ENCODE measurements at regions not wholly inside any gene's neighbourhood (a gene's known extent, or its start where the extent isn't known, plus 50 kb on each side); places are given as distances from the start of the nearest gene placed in this dataset.

DNA sequence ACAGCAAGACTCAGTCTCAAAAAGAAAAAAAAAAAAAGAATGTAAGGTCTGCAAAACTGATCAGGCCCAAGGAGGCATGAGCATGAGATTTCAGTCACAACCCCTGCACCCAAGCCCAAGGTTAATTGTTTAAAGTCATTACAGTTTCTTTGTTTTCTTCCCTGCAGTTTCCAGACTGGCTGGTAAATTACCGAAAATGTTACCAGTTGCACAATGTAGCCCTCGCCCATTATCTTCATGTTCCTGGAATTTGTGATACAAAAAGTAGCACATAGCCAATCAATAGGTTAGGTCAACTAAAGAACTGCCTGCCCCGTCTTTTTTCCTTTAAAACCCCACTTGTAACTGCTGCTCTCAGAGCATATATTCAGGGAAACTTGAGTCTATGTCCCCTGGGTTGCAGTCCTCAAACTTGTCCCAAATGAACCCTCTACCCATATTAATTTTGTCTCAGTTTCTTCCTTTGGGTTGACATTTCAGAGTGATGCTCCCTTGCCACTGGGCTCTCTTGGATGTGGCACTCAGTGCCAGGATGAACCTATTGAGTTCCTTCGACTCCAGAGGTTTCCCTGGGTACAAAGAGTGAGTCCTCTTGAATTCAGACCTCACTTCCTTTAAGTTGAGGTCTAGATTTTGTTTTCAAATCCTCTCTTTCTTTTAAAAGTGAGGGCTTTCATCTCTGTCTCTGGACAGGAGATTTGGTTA lies 216.2 kb upstream of the HS6ST1 start:
- no peak for DNase-seq (ENCODE audit: low spot score)

DNA sequence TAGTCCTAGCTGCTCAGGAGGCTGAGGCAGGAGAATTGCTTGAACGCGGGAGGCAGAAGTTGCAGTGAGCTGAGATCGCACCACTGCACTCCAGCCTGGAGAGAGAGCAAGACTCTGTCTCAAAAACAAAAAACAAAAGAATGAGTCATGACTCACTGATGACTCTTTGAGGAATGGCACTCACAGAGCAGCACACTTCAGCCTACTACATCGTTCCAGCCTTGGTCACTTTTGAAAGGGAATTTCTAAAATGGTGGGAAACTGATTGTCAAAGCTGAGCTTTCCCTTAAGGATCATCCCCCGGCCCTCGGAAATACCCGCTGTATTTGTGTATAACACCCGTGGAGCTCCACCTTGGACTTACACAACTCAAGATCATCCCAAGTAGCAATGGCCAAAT lies 217.3 kb upstream of the HS6ST1 start:
- DNase-seq (ENCODE audit: low spot score), result peak; percentile 71

DNA sequence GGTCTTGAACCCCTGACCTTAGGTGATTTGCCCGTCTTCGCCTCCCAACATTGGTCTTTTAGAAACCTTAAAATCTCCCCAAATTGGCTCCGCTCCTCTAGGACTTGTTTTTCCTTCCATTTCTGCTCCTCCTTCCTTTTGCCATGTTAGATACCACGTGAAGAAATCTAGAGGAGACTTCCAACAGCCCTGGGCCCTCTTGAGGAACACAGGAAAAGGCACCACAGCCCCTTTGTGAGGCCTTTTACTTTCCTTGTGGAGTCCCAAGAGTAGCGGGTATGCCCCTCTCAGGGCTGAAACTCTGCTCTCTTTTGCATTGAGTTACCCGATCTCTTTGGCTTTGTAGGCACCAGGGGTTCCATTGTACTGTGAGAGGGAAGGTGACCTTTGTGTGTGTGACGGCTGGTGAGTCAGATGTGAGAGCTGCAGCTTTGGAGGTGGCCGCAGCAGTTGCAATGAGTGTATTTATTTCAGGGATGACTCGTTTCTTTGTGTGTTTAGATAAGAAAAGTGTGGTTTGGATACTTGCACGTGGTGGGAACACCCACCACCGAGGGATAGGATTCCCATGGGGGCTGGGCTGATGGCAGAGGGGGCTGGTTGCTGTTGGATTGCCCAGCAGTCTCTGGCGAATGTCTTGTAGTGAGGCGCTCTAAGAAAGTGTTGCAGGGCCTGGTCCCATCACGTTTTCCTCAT lies 218.4 kb upstream of the HS6ST1 start:
- peak; percentile 75 for DNase-seq (ENCODE audit: low spot score)

DNA sequence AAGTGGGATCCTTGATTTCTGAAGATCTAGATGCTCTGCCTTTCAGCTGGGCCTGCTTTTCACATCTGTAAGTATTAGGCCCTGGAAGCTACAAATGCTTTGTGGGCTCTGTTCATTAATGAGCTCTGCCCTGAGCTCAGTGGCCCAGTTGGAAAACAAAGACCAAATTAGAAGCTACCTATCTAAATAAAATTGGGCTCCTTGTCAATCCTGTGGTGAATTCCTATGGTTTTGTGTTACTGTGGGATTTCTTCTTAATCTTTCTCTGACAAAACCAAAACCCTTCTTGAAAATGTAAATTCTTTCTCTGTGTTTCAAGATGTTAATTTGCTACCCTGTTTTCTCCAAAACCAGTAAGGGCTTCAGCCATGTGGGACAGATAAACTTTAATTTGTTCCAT lies 219.0 kb upstream of the HS6ST1 start:
- DNase-seq (ENCODE audit: low spot score), result no peak

DNA sequence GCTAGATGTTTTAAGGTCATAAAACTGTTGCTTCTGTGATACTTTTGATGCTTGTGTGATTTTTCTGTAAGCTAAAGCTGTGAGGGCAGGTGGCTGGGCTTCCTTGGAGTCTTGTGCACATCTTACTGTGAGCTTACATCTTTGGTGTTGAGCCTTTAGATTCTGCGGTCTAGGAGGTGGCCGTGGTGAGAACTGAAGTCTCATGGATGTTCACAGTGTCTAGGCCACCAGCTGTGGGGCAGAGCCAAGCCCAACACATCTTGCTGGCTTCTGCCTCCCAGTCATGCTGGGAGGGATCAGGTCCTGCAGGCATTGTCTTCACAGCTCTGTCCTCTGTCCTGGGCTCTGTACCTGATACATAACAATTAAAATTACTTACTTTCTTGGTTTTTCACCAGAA lies 219.7 kb upstream of the HS6ST1 start:
- DNase-seq (ENCODE audit: low spot score), result no peak

DNA sequence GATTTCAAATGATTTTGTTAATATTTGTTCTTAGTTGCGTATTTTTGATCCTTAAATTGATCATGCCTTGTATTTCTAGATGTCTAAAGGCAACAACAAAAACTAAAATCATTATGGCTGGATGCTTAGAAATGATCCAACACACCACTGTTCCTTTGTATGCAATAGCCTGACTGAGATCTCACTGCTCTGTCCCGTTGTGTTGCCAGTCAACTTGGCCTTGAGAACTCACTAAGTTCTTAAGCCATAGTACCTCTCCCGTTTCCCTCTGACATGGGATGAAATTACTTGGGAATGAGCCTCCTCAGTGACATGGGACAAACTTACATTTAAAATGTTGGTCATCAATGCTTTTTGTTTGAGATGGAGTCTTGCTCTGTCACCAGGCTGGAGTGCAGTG lies 222.0 kb upstream of the HS6ST1 start:
- DNase-seq (ENCODE audit: low spot score), result no peak

DNA sequence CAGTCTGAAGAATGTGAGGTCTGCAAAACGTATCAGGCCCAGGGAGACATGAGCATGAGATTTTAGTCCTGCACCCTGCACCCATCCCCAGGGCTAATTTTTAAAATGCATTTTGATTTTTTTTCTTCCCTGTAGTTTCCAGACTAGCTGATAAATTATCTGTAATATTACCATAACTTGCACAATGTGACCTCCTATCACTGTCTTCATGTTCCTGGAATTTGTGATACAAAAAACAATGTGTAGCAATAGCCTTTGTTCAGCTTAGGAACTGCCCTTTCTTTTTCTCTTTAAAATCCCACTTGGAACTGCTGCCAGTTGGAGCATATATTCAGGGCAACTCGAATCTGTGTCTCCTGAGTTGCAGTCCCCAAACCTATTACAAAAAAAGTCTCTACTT lies 222.8 kb upstream of the HS6ST1 start:
- no peak for DNase-seq (ENCODE audit: low spot score)

DNA sequence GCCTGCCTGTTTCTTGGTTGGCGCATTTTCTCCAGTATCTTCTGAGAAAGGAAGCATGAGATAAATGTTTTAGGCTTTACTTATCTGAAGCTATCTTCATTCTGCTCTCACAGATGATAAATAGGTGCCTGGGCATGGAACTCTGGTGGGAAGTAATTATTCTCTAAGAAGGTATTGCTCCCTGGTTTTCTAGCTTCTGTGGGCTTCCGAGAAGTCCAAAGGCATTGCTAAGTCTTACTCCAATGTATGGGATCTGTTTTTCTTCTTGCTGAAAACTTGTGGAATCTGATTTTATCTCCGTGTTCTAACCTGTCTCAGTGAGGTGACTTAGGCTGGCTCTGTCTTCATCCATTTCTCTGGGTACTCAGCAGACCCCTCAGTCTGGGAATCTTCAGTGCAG lies 224.4 kb upstream of the HS6ST1 start:
- no peak for DNase-seq (ENCODE audit: low spot score)

DNA sequence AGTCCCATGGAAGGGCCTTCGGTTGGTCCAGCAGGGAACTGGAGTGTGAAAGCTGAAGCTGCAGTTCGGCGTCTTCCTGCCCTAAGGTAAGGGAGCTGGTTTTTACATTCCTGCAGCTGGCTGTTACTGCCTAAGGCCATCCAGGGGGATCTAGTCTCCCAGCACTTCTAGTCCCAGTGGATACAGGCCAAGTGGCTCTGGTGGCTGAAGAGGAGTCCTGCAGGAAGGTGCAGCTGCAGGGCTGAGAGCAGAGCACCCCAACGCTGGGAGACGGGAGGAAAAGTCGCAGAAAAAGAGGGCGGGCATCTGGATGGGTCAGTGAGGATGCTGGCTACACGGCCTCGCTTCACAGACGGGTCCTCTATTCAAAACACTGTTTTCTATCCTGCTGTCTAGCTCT lies 225.0 kb upstream of the HS6ST1 start:
- no peak for DNase-seq (ENCODE audit: low spot score)

DNA sequence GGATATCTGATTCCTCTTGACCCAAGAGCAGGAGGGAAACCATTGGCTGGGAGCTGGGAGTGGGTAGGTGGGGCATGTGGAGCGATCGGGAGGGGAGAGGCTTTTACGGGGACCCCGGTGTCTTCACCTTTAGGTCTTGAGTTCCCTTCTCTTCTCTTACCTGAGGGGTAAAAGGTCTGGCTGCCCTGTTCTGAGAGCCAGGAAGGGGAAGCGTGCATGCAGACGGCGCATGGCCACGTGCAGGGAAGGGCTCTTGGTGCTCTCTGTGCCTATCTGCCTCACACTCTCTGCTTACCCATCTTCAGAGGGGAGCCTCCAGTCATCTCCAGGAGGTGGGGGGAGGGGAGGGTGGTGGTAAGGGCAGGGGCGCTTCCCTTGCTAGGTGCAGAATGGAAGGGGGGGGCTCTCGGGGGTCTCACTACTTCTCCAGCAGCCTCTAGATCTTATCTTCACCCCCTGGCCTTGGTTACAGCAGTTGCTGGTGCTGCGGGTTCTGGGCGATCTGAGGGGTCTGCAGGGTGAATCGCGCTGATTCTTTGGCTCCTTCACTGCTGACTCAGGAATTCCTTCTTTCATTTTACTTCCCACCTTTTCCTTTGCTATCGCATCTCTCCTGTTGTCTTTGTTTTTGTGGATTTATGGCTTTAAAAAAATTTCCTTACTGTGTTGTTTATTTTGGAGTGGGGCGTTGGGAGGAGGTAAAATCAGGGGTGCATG lies 225.8 kb upstream of the HS6ST1 start:
- DNase-seq (ENCODE audit: low spot score), result no peak

DNA sequence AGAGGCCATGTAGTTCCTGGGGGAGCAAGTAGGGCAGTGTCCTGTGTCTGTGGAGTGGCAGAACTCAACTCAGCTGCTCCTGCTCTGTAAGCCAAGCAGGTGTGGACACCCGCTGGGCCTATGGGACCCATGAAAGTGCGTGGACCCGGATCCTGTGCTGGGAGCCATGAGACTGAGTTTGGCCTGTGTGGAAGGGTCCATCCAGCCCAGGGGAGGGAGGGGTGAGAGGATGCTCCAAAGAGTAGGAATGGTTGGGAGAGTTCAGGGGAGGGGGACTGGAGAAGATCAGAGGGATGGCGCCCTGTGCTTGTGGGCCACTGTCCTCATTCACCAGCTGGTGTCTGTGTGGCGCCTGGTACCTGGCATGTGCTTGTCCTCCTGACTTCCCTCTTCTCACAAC lies 226.4 kb upstream of the HS6ST1 start:
- DNase-seq (ENCODE audit: low spot score), result no peak

DNA sequence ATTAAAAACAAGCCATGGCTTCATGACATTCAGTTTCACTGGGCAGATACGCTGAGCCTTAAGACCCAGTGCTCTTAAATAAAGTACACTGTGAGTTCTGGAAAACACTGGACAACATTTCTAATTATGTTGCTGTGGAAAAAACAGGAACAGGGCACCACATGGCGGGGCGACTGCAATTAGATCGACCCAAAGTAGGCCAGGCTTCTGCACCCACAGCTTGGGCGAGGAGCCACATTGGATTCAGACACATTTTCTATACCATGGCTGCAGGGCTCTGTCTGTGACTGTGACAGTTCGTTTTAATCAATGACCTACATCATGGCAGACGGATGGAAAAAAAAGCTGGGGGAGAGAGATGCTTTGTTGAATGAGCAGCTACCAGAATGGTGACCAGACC lies 227.2 kb upstream of the HS6ST1 start:
- no peak for DNase-seq (ENCODE audit: low spot score)

DNA sequence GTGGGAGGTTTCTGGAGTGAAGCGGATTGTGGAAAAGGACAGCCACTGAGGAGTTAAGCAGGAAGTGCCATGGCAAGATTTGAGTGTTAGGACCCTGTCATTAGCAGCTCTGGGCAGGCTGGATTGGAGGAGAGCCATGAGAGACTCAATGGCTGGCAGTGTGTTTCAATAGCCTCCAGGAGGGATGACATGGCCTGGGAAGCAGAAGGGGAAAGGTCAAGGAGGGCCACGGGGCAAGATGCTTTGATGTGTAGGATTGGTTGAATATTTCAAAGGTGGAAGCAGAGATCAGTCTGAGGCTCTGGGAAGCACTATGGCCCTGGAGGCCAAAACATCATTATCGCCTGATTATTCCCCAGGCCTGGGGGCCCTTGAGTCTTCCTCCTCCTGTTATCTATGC lies 229.0 kb upstream of the HS6ST1 start:
- no peak for DNase-seq (ENCODE audit: low spot score)

DNA sequence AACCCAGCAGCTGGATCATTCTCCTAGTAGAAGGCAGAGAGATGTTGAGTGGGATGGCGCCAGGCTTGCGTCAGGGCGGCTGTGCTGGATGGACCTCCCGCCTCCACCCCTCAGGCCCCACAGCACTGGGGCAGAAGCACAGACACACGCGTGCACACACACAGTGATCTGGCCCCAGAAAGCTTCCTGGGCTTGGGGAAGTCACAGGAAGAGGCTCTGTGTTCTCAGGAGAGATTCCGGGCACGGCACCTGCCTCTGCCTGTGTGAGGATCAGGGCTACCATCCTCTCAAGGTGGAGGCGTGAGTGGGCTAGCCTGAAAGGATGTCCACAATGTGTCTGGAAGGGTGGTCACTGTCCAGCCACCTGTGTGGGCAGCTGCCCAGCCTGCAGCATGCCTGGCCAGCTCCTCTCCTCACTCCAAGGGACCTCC lies 229.8 kb upstream of the HS6ST1 start:
- no peak for DNase-seq (ENCODE audit: low spot score)

DNA sequence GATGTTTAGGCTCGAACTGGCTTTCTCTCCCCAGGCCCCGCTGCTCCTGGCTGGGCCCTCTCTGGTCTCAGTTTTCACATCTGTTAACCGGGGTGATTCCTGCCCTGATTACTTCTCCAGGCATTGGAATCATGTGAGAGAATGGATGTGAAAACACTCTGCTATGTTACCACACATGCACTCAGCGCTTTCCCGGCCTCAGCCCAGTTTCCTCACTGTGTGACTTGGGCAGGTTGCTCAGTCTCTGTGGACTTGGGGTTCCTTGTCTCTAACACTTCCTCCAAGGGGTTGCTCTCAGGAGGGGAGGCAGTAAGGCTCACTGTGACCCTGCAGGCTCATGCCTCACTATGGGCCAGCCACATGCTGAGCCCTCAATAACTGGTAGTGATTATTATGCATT lies 230.4 kb upstream of the HS6ST1 start:
- DNase-seq (ENCODE audit: low spot score), result no peak

DNA sequence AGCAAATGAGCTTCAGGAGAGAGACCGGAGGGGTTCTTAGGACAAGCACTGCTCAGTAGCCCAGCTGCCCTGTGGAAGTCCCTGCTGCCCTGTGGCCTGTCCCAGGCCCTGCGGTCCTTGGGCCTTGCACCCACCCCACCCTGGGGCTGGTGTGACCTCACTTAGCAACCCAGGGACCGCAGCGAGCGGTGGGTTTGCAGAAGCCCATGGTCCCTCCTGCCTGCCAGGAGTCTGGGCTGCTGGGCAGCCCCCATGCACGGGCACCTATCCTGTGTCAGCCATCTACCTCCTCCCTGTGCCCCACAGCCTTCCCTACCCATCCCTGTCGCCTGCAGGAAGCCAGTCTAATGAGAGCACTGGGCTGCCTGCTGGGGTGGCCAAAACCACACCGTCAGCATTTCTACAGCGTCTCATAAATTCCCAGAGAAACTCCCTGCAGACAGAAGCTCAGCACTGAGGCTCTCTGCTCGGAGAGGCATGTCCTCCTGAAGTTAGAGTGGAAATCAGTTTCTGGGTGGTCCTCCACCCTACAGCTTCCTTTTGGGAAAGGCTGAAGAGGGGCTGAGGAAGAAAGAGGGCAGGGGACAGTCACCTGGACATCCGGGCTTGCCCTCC lies 231.1 kb upstream of the HS6ST1 start:
- DNase-seq (ENCODE audit: low spot score), result no peak

DNA sequence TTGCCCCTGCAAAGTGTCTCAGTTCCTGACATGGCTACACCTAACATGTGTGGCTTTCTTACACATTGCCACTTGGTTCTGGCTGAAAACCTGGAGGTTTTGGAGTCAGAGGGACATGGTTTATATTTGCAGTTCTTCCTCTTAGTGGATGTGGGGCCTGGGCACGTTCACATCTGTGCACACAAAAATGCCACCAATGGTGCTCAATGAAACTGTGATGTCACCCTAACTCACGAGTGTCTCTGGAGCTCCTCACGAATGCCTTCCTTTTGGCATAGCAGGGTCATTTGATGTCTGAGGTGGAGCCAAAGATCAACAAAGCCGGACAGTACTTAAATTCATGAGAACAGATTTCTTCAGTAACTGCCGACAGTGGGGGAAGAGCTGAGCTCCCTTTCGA lies 231.7 kb upstream of the HS6ST1 start:
- DNase-seq (ENCODE audit: low spot score), result no peak

DNA sequence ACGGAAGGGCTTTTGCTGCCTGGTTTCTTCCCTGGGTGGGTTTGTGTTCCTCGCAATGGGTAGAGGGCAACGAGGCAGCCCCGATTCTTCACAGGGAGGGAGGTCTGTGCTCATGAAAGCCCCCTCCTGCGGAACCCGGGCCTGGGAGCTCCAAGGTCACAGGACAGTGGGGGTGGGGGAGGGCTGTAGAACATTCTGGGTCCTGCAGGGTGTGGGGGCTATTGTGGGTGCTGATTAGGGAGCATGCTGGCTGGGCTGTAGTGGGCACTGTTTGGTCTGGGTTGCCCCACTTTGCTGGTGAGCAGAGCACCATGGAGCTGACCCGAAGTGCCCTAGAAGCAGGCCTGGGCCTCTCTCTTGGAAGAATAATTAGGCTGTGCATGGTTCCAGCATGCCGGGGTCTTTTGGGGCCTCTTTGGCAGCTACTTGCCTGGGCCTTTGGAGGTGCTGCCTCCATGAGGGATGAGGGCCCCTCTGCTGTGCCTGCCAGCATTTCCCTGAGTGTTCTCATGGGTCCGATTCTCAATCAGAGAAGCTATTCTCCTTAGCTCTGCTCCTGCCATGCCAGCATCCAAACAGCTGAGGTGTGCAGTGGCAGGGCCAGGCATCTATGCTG lies 232.2 kb upstream of the HS6ST1 start:
- no peak for DNase-seq (ENCODE audit: low spot score)

DNA sequence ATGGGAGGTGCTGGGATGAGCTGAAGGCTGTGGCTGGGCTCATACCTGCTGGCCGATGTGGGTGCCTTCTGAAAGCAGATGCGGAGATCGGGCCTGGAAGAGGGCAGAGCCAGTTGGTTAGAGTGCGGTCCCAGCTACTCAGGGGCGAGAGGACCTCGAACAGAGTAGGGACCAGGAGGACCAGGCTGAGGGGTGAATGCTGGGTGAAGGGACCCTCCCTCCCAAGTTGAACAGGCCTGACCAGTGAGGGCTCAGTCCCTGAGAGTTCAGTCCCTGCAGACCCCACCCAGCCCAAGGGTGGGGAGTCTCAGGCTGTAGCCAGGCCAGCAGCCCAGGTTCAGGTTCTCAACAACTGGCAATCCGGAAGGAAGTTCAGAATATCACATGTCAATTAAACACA lies 232.8 kb upstream of the HS6ST1 start:
- DNase-seq (ENCODE audit: low spot score), result no peak

DNA sequence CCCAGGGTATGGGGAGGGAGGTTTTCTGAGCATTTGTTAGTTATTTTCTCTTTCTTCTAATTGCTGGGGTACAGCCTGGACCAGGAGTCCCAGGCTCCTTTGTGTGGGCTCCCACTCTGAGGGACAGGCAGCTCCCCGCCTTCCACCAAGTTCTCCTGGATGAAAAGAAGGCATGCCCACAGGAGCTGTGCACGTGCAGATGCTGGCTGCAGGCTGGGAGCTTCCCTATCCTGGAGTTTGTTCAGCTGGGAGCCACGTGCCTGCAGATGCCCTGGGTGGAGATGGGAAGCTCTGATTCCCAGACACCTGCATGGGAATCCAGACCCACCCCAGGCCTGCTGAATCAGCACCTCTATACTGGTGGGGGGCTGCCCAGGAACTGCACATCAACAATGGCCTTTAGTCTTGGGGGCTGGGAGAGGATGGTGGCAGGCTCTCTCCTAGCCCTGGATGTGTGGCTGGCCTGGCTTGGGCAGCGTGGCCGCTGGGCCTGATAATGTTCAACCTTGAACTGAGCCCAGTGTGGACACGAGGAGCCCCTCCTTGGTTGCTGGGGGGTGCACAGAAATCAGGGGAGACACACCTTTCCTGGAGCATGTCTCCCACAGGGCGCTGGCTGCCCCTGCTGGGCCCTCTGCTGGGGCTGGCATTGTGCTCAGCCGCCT lies 233.6 kb upstream of the HS6ST1 start:
- no peak for DNase-seq (ENCODE audit: low spot score)

DNA sequence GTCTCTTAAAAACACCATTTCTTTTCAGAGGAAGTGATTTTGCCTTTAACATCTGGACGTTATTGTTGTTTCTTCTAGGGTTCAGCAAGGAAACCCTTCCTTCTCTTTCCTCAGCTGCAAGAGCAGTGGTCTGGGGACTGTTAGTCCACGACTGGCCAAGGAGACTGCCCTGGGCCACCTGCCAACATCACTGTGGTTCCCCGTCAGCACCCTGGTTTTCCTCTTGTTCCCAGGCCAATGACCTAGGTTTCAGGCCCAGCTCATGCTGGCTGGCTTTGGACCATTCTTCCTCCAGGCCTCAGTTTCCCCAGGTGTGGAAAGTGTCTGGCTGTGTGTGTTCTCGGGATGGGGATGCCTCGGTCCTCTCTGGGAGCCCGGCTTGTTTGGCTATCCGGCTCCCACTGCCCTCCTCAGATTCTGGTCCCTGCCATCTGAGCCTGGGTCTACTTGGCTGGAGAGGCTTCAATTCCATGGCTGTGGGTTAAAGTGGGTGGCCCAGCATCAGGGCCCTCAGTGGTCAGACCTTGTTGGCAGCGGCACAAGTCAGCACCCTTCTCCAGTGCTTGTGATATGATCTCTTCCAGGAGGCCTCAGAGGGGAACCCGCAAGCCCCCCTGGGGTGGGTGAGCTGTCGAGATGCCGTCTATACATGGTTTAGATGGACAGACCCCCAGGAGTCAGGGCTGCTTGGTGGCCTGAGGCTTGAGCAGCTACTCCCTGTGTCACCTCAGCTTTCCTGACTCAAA lies 234.3 kb upstream of the HS6ST1 start:
- DNase-seq (ENCODE audit: low spot score), result no peak
